Neural cell (in vitro differentiated cells): ENCODE measurements at regions not wholly inside any gene's neighbourhood (a gene's known extent, or its start where the extent isn't known, plus 50 kb on each side); places are given as distances from the start of the nearest gene placed in this dataset.

ENCODE experiments used
- H2AFZ ChIP-seq: fragments of 200-600, 300-800 bp; sonication (generic), shearing (Covaris generic); 2 replicates; pipeline ENCODE4 v1.6.0; 2014; ENCODE audit warnings: low read depth, mild to moderate bottlenecking, antibody characterized with exemption, low read length, moderate library complexity
- H3F3A ChIP-seq: fragments of 200-600 bp; shearing (Covaris generic); 2 replicates; pipeline ENCODE4 v1.6.1; 2016; ENCODE audit warnings: mild to moderate bottlenecking, moderate library complexity, mixed read lengths, antibody characterized with exemption, low read length; ENCODE audit not compliant: insufficient read depth, poor library complexity, severe bottlenecking
- H3K27ac ChIP-seq: fragments of 200-600, 300-800 bp; sonication (generic), shearing (Covaris generic); 2 replicates; pipeline ENCODE4 v1.5.1; 2014; ENCODE audit warnings: mild to moderate bottlenecking, low read length, moderate library complexity
- H3K27me3 ChIP-seq: fragments of 300-800, 200-600 bp; sonication (generic), shearing (Covaris generic); 2 replicates; pipeline ENCODE4 v1.6.0; 2014; ENCODE audit warnings: mild to moderate bottlenecking, low read depth, low read length, moderate library complexity; ENCODE audit not compliant: insufficient read depth
- H3K36me3 ChIP-seq: fragments of 300-800, 200-600 bp; sonication (generic), shearing (Covaris generic); 2 replicates; pipeline ENCODE4 v1.5.1; 2014; ENCODE audit warnings: mild to moderate bottlenecking, antibody characterized with exemption, low read length, moderate library complexity; ENCODE audit not compliant: insufficient read depth
- H3K4me2 ChIP-seq: fragments of 300-800, 200-600 bp; sonication (generic), shearing (Covaris generic); 2 replicates; pipeline ENCODE4 v1.6.0; 2014; ENCODE audit warnings: mild to moderate bottlenecking, low read length
- H3K4me3 ChIP-seq: fragments of 300-800, 200-600 bp; sonication (generic), shearing (Covaris generic); 2 replicates; pipeline ENCODE4 v1.5.1; 2014; ENCODE audit warnings: mild to moderate bottlenecking, low read length, moderate library complexity
- H3K79me2 ChIP-seq: fragments of 200-600 bp; shearing (Covaris generic); replicated peaks from 2 replicates; pipeline ENCODE4 v1.6.0; 2014; ENCODE audit warnings: mild to moderate bottlenecking, low read length, moderate library complexity; ENCODE audit not compliant: insufficient read depth
- H3K9ac ChIP-seq: fragments of 300-800, 200-600 bp; sonication (generic), shearing (Covaris generic); 2 replicates; pipeline ENCODE4 v1.6.1; 2016; ENCODE audit warnings: mild to moderate bottlenecking, low read length, mixed read lengths
- H3K9me2 ChIP-seq: fragments of 200-600 bp; shearing (Covaris generic); 2 replicates; pipeline ENCODE4 v1.6.1; 2016; ENCODE audit warnings: mild to moderate bottlenecking, low read length, mixed read lengths; ENCODE audit not compliant: insufficient read depth
- H3K9me3 ChIP-seq: fragments of 200-600, 300-800 bp; sonication (generic), shearing (Covaris generic); 2 replicates; pipeline ENCODE4 v1.6.1; 2016; ENCODE audit warnings: mild to moderate bottlenecking, mixed run types, low read length, moderate library complexity, mixed read lengths
- H4K20me1 ChIP-seq: fragments of 200-600 bp; shearing (Covaris generic); 2 replicates; pipeline ENCODE4 v1.6.1; 2016; ENCODE audit warnings: mild to moderate bottlenecking, mixed run types; ENCODE audit not compliant: insufficient read depth
- CTCF ChIP-seq: fragments of 450-650 bp; IDR thresholded peaks from 2 replicates; pipeline ENCODE4 v1.5.1; 2014; ENCODE audit warnings: antibody characterized with exemption, mild to moderate bottlenecking, moderate library complexity; ENCODE audit not compliant: poor library complexity, severe bottlenecking
- EP300 ChIP-seq: fragments of 450-650 bp; conservative IDR thresholded peaks from 2 replicates; pipeline ENCODE4 v1.6.1; 2014; ENCODE audit warnings: antibody characterized with exemption, mild to moderate bottlenecking, moderate library complexity; ENCODE audit not compliant: poor library complexity, severe bottlenecking
- EZH2 ChIP-seq: fragments of 200-600, 300-800 bp; shearing (Covaris generic), sonication (generic); IDR thresholded peaks from 2 replicates; pipeline ENCODE4 v1.6.1; 2014; ENCODE audit warnings: antibody characterized with exemption, low read length, borderline replicate concordance, mild to moderate bottlenecking; ENCODE audit not compliant: insufficient read depth, poor library complexity, severe bottlenecking
- MXI1 ChIP-seq: fragments of 450-650 bp; conservative IDR thresholded peaks from 2 replicates; pipeline ENCODE4 v1.6.1; 2014; ENCODE audit warnings: antibody characterized with exemption, mild to moderate bottlenecking; ENCODE audit not compliant: poor library complexity, severe bottlenecking
- POLR2AphosphoS5 ChIP-seq: IDR thresholded peaks from 2 replicates; pipeline ENCODE4 v1.6.1; 2012
- RAD21 ChIP-seq: fragments of 450-650 bp; conservative IDR thresholded peaks from 2 replicates; pipeline ENCODE4 v1.6.1; 2014; ENCODE audit warnings: antibody characterized with exemption, mild to moderate bottlenecking, moderate library complexity
- REST ChIP-seq: IDR thresholded peaks from 2 replicates; pipeline ENCODE4 v1.6.1; 2012; ENCODE audit warnings: borderline replicate concordance
- SMC3 ChIP-seq: fragments of 450-650 bp; conservative IDR thresholded peaks from 2 replicates; pipeline ENCODE4 v1.6.1; 2014; ENCODE audit warnings: antibody characterized with exemption, mild to moderate bottlenecking, moderate library complexity; ENCODE audit not compliant: poor library complexity
- TAF1 ChIP-seq: IDR thresholded peaks from 2 replicates; pipeline ENCODE4 v1.6.1; 2012; ENCODE audit warnings: low read depth

DNA sequence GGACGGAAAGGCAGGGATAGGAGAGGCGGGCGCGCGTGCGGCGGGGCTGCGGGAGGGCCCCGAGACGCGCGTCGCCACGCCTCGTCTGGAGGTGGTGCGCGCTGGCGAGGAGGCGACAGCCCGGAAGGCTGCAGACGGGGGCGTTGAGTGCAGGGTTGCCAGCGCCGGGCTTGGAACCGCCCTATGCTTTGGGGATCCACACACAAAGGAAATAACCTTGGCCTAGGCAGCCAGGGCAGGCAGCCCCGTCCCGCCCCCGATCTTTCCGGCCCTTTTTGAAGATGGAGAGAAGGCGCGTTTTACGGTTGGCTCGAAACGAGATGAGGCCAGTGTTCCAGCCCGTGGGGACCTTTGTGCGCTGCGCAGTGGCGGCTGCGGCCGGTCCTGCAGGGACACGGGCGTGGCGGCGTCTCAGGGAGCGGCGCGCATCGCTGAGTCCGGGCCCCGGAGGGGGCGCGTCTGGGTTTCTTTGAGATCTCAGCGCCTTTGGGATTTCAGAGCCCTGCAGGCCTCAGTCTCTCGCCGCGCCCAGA is 50.8 kb upstream of the TRIM2 start:
- TF ChIP-seq CTCF = no peak
- TF ChIP-seq SMC3 = peak; percentile 12
- peak; percentile 35 for TF ChIP-seq EP300
- peak; percentile 72 for TF ChIP-seq REST
- no peak for TF ChIP-seq EZH2
- TF ChIP-seq TAF1 = peak; percentile 10
- no peak for TF ChIP-seq RAD21
- TF ChIP-seq POLR2AphosphoS5 = peak; percentile 51
- no peak for TF ChIP-seq MXI1
- H3K9me3 ChIP-seq = no peaks in the 10 kb centered on the region
- no peaks in the 10 kb centered on the region for H3K36me3 ChIP-seq
- no peaks in the 10 kb centered on the region for H3K27me3 ChIP-seq
- H4K20me1 ChIP-seq = no peaks in the 10 kb centered on the region
- H3F3A ChIP-seq = peaks cover 15% of the 10 kb centered on the region
- peak overlapping the region; percentile 86 for H3K4me2 ChIP-seq
- no peaks in the 10 kb centered on the region for H3K9me2 ChIP-seq
- peak overlapping the region; percentile 59 for H2AFZ ChIP-seq
- H3K27ac ChIP-seq = peak overlapping the region; percentile 98
- peaks cover 63% of the 10 kb centered on the region for H3K79me2 ChIP-seq
- peak overlapping the region; percentile 97 for H3K9ac ChIP-seq
- H3K4me3 ChIP-seq = peak overlapping the region; percentile 89

DNA sequence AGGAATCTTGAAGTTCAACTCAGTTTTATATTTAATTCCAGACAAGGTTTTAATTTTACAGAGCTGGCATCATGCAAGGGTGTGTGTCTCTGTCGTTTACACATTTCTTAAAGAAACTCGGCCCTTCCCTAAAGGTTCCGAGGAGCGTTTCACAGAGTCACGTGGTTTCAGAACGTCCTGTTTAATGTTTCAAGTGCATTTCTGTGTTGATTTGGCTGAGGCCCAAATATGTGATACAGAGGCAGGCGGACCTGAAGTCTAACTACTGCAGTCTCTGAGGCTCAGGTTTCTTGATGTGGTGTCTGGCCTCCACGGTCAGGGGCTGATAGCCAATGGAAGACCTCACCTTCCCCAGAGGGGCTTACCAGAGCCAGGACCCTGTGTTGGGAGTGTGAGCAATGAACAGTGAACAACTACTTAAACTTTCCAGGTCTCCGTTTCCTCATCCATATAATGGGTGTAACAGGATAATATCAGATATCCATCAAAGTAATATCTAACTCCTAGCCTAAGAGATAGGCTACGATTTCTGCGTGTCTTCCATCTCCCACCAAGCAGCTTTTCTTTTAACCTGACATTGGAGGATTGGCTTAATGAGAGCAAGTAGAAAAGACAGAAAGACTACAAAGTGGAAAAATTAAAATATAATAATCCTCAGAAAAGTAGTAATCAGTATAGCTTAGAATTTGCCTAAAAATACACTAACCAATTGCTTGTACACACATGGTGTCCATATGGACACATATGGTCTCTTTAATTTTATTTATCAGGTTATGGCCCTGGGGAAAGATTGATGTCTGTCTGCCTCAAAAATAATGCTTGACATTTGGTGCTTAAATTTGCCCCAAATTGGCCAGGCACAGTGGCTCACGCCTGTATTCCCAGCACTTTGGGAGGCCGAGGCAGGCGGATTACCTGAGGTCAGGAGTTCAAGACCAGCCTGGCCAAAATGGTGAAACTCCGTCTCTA is 50.0 kb upstream of the TRIM2 start:
- H2AFZ ChIP-seq = peak overlapping the region; percentile 59
- H3F3A ChIP-seq = peaks cover 15% of the 10 kb centered on the region
- H3K9me3 ChIP-seq = no peaks in the 10 kb centered on the region
- H3K4me3 ChIP-seq = peak overlapping the region; percentile 89
- peak overlapping the region; percentile 97 for H3K9ac ChIP-seq
- no peaks in the 10 kb centered on the region for H3K27me3 ChIP-seq
- H4K20me1 ChIP-seq = no peaks in the 10 kb centered on the region
- H3K9me2 ChIP-seq = no peaks in the 10 kb centered on the region
- H3K79me2 ChIP-seq = peaks cover 71% of the 10 kb centered on the region
- H3K27ac ChIP-seq = peak overlapping the region; percentile 98
- peak; percentile 14 for TF ChIP-seq MXI1
- TF ChIP-seq TAF1 = no peak
- no peak for TF ChIP-seq RAD21
- no peak for TF ChIP-seq EP300
- no peak for TF ChIP-seq REST
- TF ChIP-seq SMC3 = no peak
- no peak for TF ChIP-seq CTCF
- TF ChIP-seq EZH2 = no peak
- peak; percentile 36 for TF ChIP-seq POLR2AphosphoS5
- H3K36me3 ChIP-seq = no peaks in the 10 kb centered on the region
- H3K4me2 ChIP-seq = peak overlapping the region; percentile 86
